Neural progenitor cell (in vitro differentiated cells): ENCODE measurements at regions not wholly inside any gene's neighbourhood (a gene's known extent, or its start where the extent isn't known, plus 50 kb on each side); places are given as distances from the start of the nearest gene placed in this dataset.

Experiments used
- CTCF ChIP-seq: fragments of 200-600 bp; sonication (generic); IDR thresholded peaks from 2 replicates; pipeline ENCODE4 v1.5.1; 2017; ENCODE audit warnings: antibody characterized with exemption, mild to moderate bottlenecking
- EZH2 ChIP-seq: fragments of 200-600 bp; sonication (generic); IDR thresholded peaks from 2 replicates; pipeline ENCODE4 v1.6.1; 2017; ENCODE audit warnings: antibody characterized with exemption, mild to moderate bottlenecking, moderate library complexity

GRCh38 chr2:184203661-184204060, 394.7 kb upstream of the ZNF804A start:
- TF ChIP-seq CTCF (no peak), EZH2 (no peak)
